ENCODE measurements at regions not wholly inside any gene's neighbourhood (a gene's known extent, or its start where the extent isn't known, plus 50 kb on each side); places are given as distances from the start of the nearest gene placed in this dataset.
"Not testable (repeated sequence)": the region's sequence is repeated elsewhere in the genome, so short reads cannot be mapped to it uniquely, and the experiment has no call there.

DNA sequence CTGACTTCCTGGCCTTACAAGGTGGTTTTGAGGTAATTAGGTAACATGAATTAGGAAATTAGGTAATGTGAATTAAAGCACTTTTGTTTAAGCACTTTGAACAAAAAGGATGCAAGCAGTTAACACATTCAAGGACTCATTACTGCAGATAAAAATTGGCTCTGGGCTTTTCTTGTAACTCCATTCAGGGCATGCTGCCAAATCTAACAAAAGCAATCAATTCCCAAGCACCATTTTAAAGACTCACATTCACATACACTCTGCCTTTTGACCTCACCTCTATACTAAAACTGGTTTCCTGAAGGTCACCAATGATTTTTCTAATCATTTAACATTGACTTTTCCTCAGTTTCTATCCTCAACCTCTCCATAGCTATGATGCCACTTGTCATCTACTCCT, 251.2 kb upstream of the RHOBTB1 start:
- no peak for DNase-seq (ENCODE audit: low read depth in 4 of 4, low spot score in 2 of 4)

DNA sequence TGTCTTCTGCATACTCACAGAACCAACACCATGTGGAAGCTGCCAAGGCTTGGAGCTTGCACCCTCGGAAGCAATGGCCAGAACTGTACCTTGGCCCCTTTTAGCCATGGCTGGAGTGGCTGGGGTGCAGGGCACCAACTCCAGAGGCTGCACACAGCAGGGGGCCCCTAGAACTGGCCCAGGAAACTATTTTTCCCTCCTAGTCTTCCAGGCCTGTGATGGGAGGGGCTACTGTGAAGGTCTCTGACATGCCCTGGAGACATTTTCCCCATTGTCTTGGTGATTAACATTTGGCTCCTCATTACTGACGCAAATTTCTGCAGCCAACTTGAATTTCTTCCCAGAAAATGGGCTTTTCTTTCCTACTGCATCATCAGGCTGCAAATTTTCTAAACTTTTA, 248.6 kb upstream of the RHOBTB1 start:
- not testable (repeated sequence) for DNase-seq (ENCODE audit: low read depth in 4 of 4, low spot score in 2 of 4)

DNA sequence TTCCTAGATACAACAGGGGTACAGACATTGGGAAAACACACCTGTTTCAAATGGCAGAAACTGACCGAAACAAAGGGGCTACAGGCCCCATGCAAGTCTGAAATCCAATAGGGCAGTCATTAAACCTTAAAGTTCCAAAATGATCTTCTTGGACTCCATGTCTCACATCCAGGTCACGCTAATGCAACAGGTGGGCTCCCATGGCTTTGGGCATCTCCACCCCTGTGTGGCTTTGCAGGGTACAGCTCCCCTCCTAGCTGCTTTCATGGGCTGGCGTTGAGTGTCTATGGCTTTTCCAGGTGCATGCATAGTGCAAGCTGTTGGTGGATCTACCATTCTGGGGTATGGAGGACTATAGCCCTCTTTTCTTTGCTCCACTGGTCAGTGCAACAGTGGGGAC, 248.1 kb upstream of the RHOBTB1 start:
- no peak for DNase-seq (ENCODE audit: low read depth in 4 of 4, low spot score in 2 of 4)

DNA sequence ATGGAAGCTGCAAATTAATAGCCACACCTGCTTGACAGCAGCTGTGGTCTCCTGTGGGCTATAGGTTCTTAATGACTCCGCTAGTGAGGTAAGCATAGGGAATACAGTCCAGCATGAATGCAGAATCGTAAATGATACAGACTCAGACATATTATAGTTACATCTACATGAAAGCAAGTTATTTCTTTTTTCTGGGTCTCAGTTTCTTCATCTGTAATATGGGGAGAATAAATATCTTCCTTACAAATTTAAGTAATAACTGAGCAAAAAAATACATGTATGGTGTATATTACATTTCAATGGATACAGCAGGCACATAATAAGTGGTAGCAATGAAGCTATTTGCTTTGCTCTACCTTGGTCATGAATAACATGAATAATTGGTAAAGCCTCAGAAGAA, 245.9 kb upstream of the RHOBTB1 start:
- DNase-seq (ENCODE audit: low read depth in 4 of 4, low spot score in 2 of 4), result no peak

DNA sequence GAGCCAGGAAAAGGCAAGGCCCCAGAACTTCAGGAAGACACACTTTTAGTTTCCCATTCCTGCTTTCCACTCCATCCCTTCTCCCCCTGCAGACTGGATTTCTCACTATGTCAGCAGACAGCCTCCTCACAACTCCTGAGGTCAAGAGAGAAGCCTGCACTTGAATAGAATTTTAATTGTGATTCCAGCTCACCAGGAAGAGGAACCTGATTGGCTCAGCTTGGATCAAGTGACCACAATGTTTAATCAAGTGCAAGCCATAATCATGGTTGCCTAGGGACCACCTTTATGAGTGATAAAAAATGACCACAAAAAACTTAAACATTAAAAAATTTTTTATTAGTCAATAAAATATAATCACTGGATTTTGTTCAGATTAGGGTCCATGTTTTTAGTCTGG, 244.7 kb upstream of the RHOBTB1 start:
- DNase-seq (ENCODE audit: low read depth in 4 of 4, low spot score in 2 of 4), result no peak

DNA sequence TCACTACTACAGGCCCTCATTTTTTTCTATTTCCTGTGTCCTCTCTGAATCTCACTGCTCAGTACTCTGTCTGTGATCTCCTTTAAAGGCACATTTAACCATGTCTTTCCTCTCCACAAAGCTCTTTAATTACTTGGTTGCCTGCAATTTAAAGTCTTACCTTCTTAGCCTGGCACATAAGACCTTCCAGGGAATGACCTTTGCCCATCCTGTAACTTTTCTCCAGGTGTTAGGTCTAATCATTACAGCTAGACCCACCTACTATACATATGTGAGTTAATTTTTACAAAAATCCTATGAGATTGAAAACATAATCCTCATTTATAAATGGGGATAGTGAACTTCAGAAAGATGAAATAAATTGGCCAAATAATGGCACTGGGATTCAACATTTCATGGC, 244.1 kb upstream of the RHOBTB1 start:
- DNase-seq (ENCODE audit: low read depth in 4 of 4, low spot score in 2 of 4), result no peak

DNA sequence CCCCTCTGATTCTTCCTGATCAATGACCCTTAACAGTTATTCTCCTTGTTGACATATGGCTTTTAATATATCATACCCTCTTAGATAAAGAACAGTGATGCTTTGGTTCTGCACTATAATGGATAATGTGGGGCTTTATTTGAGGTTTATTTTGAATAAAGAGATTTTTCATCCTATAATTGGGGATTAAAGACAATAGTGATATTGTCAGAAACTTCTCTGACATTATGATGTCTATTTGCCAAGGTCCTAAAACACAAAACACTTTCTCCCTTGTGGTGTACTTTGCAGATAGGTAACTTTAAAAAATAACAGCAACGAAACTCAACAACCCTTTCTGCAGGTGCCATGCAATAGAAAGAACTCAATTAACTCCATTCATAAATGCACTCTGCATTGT, 243.6 kb upstream of the RHOBTB1 start:
- DNase-seq (ENCODE audit: low read depth in 4 of 4, low spot score in 2 of 4), result no peak

DNA sequence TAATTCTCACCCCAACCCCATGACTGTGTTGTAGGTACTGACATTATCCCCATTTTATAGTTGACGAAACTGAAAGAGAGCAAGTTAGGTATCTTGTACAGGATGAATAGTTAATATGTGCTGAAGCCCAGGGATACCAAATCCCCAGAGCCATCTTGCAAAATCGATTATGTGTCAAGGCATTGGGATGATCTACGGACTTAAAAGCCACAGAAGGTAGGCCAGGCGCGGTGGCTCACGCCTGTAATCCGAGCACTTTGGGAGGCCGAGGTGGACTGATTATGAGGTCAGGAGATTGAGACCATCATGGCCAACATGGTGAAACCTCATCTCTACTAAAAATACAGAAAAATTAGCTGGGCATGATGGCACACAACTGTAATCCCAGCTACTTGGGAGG, 242.4 kb upstream of the RHOBTB1 start:
- DNase-seq (ENCODE audit: low read depth in 4 of 4, low spot score in 2 of 4), result no peak

DNA sequence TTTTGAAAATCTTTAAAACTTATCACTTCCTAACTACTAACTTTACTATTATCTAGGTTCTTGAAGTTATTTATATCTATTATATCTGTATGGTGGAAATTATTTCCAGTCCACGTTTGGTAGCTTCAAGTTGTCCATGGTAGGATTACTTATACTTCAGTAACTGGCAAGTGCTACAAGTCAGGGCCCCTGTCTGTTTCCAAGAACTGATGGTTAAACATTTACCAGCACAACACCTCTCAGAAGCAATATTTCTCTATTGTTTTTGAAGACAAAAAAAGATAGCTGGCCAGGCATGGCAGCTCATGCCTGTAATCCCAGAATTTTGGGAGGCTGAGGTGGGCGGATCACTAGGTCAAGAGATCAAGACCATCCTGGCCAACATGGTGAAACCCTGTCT, 240.4 kb upstream of the RHOBTB1 start:
- no peak for DNase-seq (ENCODE audit: low read depth in 4 of 4, low spot score in 2 of 4)

DNA sequence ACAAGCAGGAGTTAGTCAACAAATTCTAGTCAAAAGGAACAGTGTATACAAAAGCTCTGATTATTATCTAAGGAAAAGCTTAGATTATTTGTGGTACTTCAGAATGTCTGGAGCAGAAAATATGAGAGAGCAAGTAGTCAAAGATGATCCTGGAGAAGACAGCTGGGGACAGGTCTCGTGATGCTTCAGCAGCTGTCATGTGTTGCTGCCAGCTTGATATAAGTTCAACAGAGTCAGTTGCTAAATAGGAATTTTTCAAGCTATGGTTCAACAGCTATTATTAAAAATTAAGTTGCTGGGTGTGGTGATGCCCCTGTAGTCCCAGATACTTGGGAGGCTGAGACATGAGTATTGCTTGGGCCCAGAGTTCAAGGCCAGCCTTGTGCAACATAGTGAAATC, 240.0 kb upstream of the RHOBTB1 start:
- DNase-seq (ENCODE audit: low read depth in 4 of 4, low spot score in 2 of 4), result no peak

DNA sequence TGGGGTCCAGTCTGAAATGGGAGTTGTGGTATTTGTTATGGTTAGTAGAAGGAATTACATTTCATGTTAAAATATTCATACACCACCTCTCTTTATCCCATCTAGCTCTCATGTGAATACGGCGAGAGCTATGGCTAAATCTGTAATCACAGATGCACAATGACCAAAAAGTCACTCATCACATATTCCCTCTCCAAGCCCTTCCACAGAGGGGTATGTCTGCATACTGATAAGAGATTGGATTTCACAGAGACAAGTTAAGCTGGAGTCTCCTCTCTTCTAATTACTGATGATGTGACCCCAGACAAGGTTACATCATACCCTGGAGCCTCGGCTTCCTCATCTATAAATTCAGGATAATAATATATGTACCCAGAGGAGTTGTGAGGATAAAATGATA, 237.8 kb upstream of the RHOBTB1 start:
- no peak for DNase-seq (ENCODE audit: low read depth in 4 of 4, low spot score in 2 of 4)

DNA sequence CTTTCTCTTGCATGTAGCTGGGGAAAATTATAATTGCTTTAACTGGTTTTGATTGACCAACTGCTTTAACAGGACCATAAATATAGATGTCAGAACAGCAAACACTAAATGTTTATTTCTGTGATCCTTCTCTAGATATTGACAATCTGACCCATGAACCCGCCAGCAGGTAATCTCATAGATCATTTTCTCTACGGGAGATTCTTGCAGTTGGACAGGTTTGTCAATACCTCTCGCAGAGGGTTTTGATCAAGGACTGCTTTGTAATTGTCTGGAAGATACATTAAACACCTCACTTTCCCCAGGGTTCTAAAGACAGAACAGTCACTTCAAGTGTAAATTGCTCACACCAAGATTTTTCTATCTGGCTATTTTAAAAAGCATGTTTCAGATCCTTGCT, 235.8 kb upstream of the RHOBTB1 start:
- no peak for DNase-seq (ENCODE audit: low read depth in 4 of 4, low spot score in 2 of 4)

DNA sequence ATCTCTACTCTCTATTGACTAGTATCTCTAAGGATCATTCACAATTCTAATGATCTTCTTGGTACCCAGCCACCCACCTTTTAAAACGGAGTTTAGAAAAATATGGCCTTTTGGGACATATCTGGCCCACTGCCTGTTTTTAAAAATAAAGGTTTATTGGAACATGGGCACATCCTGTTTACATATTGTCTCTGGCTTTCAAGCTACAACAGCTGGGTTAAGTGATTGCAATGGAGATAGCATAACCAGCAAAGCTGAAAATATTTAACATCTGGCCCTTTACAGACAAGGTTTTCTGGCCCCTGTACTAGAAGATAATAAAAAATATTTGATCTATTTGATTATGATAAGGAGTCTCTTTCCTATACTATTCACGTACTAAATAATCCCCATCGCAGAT, 232.4 kb upstream of the RHOBTB1 start:
- DNase-seq (ENCODE audit: low read depth in 4 of 4, low spot score in 2 of 4), result no peak

DNA sequence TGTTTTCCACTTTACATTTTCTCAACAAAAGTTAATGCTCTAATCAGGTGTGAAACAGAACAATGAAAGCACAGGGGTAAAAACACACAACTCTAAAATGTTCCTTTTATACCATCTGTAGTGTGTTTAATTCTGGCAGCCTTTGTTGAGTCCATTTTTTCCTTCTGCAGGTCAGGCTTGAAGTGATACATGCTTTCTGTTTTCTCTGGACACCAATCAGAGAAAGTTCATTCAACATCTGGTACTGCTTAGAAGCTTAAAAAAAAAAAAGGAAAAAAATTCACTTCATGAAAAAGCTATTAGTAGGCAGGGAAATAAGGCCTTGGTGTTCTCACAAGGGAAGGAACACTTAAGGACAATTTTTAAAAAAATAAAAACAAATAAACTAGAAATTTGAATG, 231.3 kb upstream of the RHOBTB1 start:
- peak in 3 of 4 donors; percentile 18 to 46 (median 41) for DNase-seq (ENCODE audit: low read depth in 4 of 4, low spot score in 2 of 4)

DNA sequence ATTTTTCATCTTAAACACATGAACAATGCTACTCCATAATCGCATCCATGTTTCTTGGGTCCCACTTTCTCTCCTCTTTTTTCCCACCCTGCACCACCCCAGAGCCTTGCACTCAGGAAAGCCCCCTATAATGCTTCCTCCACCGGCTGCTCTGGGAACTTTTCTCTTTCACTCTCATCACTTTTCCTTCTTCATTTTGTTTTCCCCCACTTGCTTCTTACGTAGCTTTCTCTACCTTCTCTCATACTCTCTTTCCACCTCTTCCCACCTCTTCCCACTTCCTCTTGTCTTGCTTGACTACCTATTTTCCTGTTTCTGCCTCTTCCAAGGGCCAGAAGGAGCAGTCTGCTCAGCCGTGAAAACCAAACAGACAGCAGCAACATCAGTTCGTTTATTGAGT, 229.5 kb upstream of the RHOBTB1 start:
- no peak for DNase-seq (ENCODE audit: low read depth in 4 of 4, low spot score in 2 of 4)

DNA sequence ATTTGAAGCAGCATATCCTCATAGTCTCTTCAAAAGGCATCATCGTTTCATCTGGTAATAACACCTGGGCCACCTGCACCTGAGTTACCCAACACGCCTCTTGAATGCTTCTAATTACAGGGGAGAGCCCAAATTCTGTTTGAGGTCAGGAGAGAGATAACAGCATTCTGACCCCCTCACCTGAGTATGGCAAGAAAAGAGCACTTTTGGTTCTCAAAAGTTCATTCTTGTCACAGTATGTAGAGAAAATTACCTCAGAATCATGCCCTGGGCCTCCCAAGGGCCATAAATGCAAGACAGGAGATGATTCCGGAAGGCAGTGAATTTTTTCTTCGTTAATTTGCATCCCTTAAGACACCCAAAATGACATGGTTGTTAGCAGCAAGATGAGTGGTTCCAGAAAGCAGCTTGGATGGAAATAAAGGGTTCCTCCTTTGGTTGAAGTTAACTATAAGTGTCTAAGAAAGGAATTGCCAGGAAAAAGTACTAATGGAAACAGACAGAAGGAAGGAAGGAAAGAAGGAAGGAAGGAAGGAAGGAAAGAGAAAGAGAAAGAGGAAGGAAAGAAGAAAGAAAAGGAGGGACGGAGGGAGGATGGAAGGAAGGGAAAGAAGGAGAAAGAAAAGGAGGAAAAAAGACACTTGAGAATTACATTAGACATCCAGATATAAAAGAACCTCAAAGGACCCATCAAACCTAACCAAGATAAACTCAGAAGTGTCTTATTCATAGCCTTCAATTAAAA, 228.4 kb upstream of the RHOBTB1 start:
- DNase-seq (ENCODE audit: low read depth in 4 of 4, low spot score in 2 of 4), result no peak

DNA sequence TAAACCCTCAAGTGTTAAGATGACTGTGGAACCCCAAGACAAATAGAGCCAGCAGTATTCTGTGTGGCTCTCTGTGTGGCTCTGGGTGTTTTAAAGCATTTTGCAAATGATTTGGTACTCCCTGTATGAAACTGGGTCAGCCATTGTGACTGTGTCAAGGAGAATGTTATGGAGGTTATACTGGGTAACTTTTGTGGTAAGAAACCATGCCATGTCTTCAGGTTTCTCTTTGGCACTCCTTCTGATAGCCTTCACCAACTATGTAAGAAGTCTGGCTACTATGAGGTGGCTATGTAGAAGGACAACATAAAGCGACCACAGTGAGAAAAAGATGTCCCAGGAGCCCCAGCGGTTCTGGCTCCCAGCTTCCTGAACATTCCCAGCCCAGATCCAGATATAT, 226.6 kb upstream of the RHOBTB1 start:
- DNase-seq (ENCODE audit: low read depth in 4 of 4, low spot score in 2 of 4), result no peak

DNA sequence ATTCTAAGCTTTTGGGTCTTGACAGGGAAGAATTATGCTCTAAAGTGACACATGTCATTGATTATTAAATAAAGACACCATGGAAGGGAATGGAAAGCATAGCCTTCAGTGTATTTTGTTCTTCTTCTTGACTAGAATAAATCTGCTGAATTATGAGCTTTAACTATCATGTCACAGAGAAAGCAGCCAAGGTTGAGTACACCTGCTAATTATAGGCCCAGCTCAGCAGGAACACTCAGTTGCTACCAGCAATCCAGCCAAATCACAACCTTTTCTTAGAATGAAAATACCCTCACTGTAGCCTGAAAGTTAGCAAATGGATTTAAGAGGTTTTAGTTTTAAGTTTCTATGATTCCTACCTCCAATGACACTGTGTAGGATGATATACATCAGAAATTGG, 225.3 kb upstream of the RHOBTB1 start:
- DNase-seq (ENCODE audit: low read depth in 4 of 4, low spot score in 2 of 4), result no peak

DNA sequence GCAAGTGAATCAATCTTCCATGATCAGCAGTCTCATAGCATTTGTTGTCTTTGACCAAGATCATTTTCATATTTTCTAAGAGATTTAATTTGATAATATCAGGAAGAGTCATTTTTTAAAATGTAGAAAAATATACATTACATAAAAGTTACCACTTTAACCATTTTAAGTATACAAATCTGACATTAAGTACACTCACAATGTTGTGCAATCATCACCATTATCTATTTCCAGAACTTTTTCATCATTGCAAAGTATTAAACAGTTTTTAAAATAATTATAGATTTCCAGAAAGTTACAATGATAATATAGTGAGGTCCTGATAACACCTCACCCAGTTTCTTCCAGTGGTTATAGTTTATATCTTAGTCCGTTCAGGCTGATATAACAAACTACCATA, 222.5 kb upstream of the RHOBTB1 start:
- no peak for DNase-seq (ENCODE audit: low read depth in 4 of 4, low spot score in 2 of 4)

DNA sequence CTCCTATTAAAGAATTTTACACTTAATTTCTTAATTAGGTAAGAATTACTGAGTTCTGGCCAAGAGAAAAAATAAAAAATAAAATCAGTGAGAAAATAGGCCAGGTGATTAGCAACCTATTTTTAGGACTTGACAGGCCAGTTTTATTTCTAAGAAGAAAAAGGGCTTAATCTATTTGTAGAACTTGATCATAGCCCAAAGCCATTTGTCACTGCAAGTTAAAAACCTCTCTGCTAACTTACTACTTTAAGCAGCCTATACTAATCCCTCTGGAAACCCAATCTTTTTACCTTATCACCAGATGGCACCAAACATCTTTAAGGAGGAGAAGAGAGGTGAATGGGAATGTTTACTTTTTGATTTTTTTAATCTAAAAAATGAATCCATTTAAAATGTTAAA, 222.1 kb upstream of the RHOBTB1 start:
- DNase-seq (ENCODE audit: low read depth in 4 of 4, low spot score in 2 of 4), result no peak

DNA sequence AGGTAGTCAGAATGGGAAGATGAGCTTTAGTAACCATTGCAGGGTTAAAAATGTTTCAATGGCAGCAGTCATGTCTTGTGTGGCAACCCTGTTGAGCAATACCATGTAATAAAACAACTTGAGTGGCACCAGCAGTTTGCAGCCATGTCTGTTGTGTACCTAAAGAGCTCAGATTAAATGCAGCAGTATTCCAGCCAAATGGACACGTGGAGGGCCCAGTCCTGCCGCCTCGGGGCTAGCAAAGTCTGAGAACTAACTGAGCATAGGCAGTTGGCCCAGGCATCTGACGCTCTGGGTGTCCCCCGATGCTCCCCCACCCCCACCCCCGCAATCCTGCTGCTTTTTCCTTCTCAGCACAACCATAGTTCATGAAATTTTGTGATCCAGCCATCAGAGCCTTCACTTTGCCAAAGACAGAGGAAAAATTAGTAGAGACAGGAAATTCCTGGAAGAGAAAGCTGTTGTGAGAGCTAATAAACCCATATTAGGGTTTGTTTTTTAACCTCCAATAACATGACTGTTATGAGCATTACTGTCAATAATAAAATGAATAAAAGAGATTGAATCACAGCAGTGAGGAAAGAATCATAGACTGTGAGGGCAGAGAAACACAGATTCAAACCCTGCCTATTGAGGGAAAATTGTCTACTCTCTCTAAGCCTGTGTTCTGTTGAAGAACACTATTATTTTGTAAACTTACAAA, 220.6 kb upstream of the RHOBTB1 start:
- DNase-seq (ENCODE audit: low read depth in 4 of 4, low spot score in 2 of 4), result no peak

DNA sequence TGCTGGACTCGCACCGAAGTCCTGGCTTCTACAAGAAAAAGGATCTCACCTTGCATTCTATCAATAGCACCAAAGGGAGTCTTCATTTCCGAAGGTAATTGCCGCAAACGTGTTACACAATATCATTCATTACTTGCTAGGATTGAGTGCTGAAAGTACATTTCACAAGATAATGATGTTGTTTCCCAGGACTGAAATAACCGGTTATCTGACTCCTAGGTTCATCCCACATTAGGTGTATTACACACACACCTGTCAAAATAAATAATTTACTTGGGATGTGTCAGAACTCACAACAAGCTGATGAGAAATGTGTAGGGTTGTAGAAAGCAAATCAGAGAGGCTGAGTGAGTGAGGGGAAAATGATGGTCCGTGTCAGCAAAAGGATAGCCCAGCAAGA, 219.4 kb upstream of the RHOBTB1 start:
- DNase-seq (ENCODE audit: low read depth in 4 of 4, low spot score in 2 of 4), result no peak

DNA sequence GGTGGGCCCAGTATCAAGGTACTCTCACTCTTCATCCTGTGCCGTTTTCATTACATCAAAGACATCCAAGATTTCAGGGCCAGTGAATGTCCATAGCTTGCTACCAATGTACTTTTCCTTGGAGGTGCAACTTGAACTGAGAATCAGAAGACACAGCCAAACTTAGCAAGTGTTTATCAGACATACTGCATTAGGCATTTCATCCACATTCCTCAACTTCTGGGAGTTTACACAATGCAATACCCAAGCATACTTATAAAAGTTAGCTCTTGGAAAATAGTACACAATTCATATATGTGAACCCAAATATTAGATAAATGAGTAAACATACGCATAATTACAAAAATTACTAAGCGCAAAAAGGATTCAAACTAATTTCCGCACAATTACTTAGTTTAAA, 216.3 kb upstream of the RHOBTB1 start:
- DNase-seq (ENCODE audit: low read depth in 4 of 4, low spot score in 2 of 4), result no peak

Data from left renal cortex interstitium (tissue), 4 donors.